Activated CD4-positive, alpha-beta T cell treated with anti-CD3 and anti-CD28 coated beads, Interleukin-2, amount 10 ng/mL, durations not matched to agents 24 days and 14 days (primary cell): ENCODE measurements at regions not wholly inside any gene's neighbourhood (a gene's known extent, or its start where the extent isn't known, plus 50 kb on each side); places are given as distances from the start of the nearest gene placed in this dataset.

Source experiments
- DNase-seq: peaks from one replicate; pipeline ENCODE4 v3.0.0; 2022
- H3K27ac Mint-ChIP-seq: one replicate; pipeline ENCODE4 v1.8.0; 2022; ENCODE audit warnings: mild to moderate bottlenecking, mixed read lengths
- H3K27me3 Mint-ChIP-seq: one replicate; pipeline ENCODE4 v1.8.0; 2022; ENCODE audit warnings: mixed read lengths
- H3K36me3 Mint-ChIP-seq: one replicate; pipeline ENCODE4 v1.8.0; 2022; ENCODE audit warnings: low read depth, mild to moderate bottlenecking, mixed read lengths
- H3K4me1 Mint-ChIP-seq: one replicate; pipeline ENCODE4 v1.8.0; 2021; ENCODE audit warnings: mixed read lengths
- H3K4me3 Mint-ChIP-seq: one replicate; pipeline ENCODE4 v1.8.0; 2022; ENCODE audit warnings: mild to moderate bottlenecking, moderate library complexity, mixed read lengths
- H3K9me3 Mint-ChIP-seq: one replicate; pipeline ENCODE4 v1.8.0; 2021; ENCODE audit warnings: mixed read lengths
- intact Hi-C: fragments of 100-400 bp; cut with micrococcal nuclease; formaldehyde crosslinking; loops from one replicate; pipeline ENCODE4 v1.15.1; 2023

DNA sequence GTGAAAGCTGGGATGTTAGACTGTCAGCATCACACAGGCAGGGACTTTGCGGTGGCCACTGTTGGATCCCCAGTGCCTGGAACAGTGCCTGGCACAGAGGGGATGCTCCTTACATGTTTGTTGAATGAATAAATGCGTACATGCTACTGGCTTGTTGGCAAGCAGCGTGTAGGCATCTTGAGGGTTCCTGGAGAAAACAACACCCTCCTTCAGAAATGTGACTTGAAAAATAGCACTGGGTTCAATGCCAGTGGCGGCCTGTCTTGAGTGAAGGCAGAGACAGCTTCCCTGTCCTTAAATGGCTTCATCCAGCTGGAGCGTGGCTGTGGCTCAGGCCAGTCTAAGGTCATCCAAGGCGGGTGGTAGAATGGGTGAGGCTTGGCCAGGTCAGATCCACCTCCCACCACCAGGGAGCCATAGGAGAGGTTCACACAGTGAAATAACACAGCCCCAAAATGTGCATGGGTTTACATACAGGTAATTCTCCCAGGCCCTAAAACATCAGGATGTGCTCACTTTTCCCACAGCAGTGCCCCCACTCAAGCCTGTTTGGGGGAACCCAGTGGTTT is 171.4 kb downstream of the PHETA1 start:
- Mint-ChIP-seq H3K4me1 (no peaks in the 10 kb centered on the region), H3K27ac (no peak overlapping the region), H3K27me3 (peaks cover 17% of the 10 kb centered on the region), H3K36me3 (no peaks in the 10 kb centered on the region), H3K4me3 (no peak overlapping the region), H3K9me3 (no peaks in the 10 kb centered on the region)
- intact Hi-C loops, result no loop called here
- DNase-seq, result no peak

DNA sequence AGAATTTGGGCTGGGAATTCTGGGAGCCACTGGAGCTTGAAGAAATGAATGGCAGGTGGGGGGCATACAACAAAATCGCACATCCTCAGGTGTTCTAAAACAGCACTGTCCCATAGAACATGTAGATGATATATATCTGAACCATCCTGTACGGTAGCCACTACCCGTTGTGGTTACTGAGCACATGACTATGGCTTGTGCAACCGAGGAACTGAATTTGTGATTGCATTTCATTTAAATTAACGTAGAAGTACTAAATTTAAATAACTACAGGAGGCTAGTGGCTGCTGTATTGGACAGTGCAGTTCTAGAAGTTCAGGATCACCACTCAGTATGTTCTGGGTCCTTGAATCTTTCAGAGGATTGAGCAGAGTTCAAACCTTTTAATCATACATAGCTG is 172.4 kb downstream of the PHETA1 start:
- peaks cover 15% of the 10 kb centered on the region for H3K27me3 Mint-ChIP-seq
- H3K9me3 Mint-ChIP-seq, result no peaks in the 10 kb centered on the region
- no peak overlapping the region for H3K27ac Mint-ChIP-seq
- intact Hi-C loops, result no loop called here
- H3K36me3 Mint-ChIP-seq, result no peaks in the 10 kb centered on the region
- no peak overlapping the region for H3K4me3 Mint-ChIP-seq
- no peak for DNase-seq
- H3K4me1 Mint-ChIP-seq, result no peaks in the 10 kb centered on the region

DNA sequence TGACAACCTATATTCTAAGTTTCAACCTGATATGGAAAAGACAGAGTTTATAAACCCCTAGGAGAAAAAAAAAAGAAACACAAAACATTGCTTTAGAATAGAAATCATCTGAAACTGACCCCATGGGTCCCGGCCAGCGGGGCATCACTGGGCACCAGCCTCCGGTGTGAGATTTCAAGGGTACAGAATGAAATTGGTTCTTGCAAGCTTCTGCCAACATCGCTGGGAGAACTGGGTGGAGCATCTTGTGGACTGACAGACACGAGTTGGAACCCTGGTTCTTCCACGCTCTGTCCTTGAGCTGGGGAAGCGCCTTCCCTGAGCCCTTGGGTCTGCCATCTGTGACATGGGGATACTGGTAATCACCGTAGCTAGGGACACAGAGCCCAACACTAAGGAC is 173.6 kb downstream of the PHETA1 start:
- intact Hi-C loops, result no loop called here
- no peaks in the 10 kb centered on the region for H3K9me3 Mint-ChIP-seq
- H3K4me1 Mint-ChIP-seq, result no peaks in the 10 kb centered on the region
- no peak overlapping the region for H3K27ac Mint-ChIP-seq
- H3K27me3 Mint-ChIP-seq, result peaks cover 8% of the 10 kb centered on the region
- no peak overlapping the region for H3K4me3 Mint-ChIP-seq
- H3K36me3 Mint-ChIP-seq, result no peaks in the 10 kb centered on the region
- no peak for DNase-seq

DNA sequence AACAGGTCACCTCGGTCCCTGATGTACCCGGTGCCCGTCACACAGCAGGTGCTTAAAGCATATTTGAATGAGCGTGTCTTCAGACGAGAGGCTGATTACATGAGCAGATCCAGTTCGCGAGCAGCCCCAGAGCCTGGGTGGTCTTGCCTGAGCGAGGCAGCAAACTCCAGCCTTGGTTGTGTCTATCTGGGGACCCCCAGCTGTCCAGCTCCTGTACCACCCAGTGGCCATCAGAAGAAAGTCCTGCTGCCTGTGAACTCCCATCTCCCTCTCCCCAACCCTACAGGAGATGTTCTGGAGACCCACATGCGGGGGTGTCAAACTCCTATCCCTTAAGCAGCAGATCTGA is 174.2 kb downstream of the PHETA1 start:
- Mint-ChIP-seq H3K27ac (no peak overlapping the region), H3K9me3 (no peaks in the 10 kb centered on the region), H3K36me3 (no peaks in the 10 kb centered on the region), H3K27me3 (peaks cover 8% of the 10 kb centered on the region), H3K4me1 (no peaks in the 10 kb centered on the region), H3K4me3 (no peak overlapping the region)
- no peak for DNase-seq
- intact Hi-C loops, result no loop called here

DNA sequence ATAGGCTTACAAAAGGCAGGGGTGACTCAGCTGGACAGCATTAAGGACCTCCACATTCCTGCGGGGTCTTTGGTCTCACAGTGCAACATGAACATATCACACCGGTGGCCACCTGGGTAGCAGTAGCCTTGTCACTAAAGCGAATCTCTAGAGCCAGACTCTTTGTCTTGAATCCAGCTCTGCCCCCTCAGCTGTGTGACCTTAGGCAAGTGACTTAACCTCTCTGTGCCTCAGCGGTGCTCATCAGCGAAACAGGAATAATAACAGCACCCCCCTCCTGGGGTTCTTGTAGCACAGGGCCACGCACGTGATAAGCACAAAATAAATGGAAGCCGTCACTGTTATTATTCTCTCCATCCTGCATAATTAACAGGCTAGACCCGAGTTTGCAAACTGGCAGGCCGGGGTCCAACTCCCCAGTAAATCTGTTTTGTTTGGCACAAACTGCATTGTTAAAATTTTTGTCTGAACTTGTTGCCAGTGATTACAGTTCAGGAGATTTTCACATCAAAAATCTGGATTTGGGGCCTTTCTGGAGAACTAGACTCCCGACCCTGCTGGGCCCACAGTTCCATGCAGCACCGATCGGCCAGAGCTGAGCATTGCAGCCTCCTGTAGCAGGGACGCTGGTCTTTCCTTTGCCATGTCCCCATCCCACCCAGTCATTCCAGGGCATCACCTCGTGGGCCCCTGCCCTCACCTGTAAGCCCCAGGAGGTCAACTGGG is 174.8 kb downstream of the PHETA1 start:
- H3K9me3 Mint-ChIP-seq, result no peaks in the 10 kb centered on the region
- H3K36me3 Mint-ChIP-seq, result no peaks in the 10 kb centered on the region
- intact Hi-C loops, result no loop called here
- H3K4me1 Mint-ChIP-seq, result no peaks in the 10 kb centered on the region
- no peak overlapping the region for H3K27ac Mint-ChIP-seq
- no peak for DNase-seq
- H3K27me3 Mint-ChIP-seq, result peaks cover 8% of the 10 kb centered on the region
- no peak overlapping the region for H3K4me3 Mint-ChIP-seq

DNA sequence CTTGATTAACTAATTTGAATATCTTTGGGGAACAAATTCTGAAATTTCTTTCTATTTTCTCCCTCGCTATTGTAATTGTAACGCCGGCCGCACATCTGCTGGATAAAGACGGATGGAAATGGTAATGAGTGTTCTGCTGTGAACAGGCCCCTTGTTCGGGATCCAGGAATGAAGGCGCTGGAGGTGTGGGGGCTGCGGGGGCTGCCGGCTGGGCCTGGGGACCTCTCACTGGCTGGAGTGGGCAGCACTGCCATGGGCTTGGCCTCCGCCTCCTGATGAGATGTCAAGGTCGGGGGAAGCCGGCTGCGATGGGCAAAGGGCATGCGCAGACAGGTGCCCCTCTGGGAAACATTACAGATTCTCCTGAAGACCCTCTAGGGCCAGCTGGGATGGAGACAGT is 175.4 kb downstream of the PHETA1 start:
- Mint-ChIP-seq H3K27ac (no peak overlapping the region), H3K9me3 (no peaks in the 10 kb centered on the region), H3K4me3 (no peak overlapping the region), H3K4me1 (no peaks in the 10 kb centered on the region), H3K36me3 (no peaks in the 10 kb centered on the region), H3K27me3 (peaks cover 8% of the 10 kb centered on the region)
- intact Hi-C loops, result no loop called here
- DNase-seq, result no peak

DNA sequence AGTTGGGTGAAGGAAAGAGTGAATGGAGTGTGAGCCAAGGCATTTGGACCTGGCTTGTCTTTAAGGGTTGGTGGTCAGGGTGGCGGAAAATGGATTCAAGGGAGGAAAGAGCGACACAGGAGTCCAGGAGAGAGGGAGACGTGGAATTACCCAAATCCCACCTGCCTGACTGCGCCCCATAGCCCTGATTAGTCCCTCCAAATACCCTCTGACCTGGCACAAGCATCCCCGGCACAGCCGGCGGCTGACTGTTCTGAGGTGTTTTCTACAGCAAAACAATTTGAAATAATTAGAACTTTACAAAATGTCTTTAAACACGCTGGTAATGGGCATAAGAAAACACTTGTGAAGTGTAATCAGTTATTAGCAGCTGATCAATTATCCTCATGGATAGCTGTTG is 175.8 kb downstream of the PHETA1 start:
- Mint-ChIP-seq H3K36me3 (no peaks in the 10 kb centered on the region), H3K9me3 (no peaks in the 10 kb centered on the region), H3K27me3 (peaks cover 8% of the 10 kb centered on the region), H3K27ac (no peak overlapping the region), H3K4me1 (no peaks in the 10 kb centered on the region), H3K4me3 (no peak overlapping the region)
- no peak for DNase-seq
- intact Hi-C loops, result no loop called here

DNA sequence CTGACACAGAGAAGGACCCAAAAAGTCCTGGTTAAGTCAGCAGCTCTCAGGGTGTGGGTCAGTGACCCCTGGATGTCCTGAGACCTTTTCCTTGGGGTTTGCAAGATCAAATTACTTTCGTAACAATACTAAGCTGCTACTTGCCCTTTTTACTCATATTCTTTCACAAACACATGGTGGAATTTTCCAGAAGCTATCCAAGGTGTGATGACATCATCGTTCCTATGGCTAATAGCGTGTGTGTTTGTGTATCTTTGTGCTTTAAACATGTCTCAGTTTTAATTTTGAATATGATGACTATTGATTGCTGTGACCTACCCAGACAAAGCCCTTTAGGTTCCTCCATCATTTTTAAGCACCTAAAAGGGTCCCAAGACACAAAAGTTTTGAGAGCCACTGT is 176.2 kb downstream of the PHETA1 start:
- DNase-seq, result no peak
- H3K27me3 Mint-ChIP-seq, result peaks cover 8% of the 10 kb centered on the region
- H3K27ac Mint-ChIP-seq, result no peak overlapping the region
- no peaks in the 10 kb centered on the region for H3K4me1 Mint-ChIP-seq
- intact Hi-C loops, result no loop called here
- no peak overlapping the region for H3K4me3 Mint-ChIP-seq
- H3K9me3 Mint-ChIP-seq, result no peaks in the 10 kb centered on the region
- H3K36me3 Mint-ChIP-seq, result no peaks in the 10 kb centered on the region

DNA sequence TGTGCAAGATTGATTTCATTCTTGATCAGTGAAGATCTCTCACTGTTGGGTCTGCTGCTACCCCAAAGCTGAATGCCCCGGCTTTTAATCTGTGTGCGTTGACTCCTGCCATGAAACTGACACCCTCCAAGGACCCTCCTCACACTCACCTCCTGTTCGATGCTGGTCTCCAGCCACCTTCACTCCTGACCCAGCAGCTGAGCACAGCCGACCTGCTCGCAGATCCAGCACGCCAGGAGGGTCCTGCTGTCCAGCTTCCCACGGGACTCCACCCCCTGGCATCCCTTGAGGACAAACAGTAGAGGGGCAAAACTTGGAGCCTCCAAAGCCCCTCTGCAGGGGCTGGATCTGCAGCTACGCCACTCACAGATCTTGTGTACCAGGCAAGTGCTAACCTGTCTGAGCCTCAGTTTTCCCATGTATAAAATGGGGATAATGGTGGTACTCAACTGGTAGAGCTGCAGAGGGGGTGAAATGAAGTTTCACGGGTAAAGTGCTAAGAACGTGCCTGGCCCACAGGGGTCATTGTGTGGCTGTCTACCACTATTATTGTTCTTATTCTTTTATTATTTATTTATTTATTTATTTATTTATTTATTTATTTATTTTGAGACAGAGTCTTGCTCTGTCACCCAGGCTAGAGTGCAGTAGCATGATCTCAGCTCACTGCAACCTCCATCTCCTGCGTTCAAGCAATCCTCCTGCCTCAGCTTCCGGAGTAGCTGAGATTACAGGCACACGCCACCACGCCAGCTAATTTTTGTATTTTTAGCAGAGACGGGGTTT is 178.0 kb downstream of the PHETA1 start:
- H3K27ac Mint-ChIP-seq, result no peak overlapping the region
- H3K36me3 Mint-ChIP-seq, result no peaks in the 10 kb centered on the region
- no peak for DNase-seq
- intact Hi-C loops, result no loop called here
- H3K9me3 Mint-ChIP-seq, result no peaks in the 10 kb centered on the region
- H3K4me1 Mint-ChIP-seq, result no peaks in the 10 kb centered on the region
- H3K27me3 Mint-ChIP-seq, result peaks cover 2% of the 10 kb centered on the region
- no peak overlapping the region for H3K4me3 Mint-ChIP-seq

DNA sequence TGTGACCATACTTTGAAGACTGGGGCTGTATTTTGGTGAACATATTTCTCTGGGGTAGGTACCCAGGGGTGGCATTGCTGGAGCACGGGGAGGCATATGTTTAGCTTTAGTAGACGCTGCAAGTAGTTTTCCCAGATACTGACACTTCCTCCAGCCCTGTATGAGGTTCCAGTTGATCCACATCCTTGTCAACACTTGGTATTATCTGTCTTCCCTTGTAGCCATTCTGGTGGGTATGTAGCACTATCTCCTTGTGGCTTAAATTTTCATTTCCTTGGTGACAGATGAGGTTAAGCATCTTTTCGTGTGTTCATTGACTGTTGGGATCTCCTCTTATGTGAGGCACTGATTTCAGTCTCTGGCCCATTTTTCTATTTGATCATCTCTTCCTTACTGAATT is 179.1 kb downstream of the PHETA1 start:
- no peaks in the 10 kb centered on the region for H3K9me3 Mint-ChIP-seq
- no peaks in the 10 kb centered on the region for H3K4me1 Mint-ChIP-seq
- H3K27ac Mint-ChIP-seq, result no peak overlapping the region
- H3K4me3 Mint-ChIP-seq, result no peak overlapping the region
- no peaks in the 10 kb centered on the region for H3K27me3 Mint-ChIP-seq
- DNase-seq, result no peak
- no peaks in the 10 kb centered on the region for H3K36me3 Mint-ChIP-seq
- intact Hi-C loops, result no loop called here

DNA sequence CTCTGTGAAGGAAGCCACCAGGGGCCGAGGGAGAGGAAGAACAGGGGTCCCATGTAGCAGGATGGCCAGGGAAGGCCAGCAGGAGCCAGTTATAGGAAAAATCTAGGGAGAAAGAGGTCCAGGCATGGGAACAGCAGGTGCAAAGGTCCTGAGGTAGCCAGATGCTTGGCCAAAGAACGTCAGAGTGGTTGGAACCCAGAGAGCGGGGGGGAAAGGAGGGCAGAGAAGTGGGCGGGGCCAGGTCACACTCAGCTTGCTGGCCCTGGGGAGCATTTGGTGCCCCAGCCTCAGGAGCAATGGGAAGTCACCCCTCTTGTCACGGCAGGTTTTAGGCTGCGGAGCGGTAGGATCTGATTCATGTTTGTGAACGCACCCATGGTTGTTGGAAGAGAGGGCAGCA is 180.5 kb downstream of the PHETA1 start:
- intact Hi-C loops, result no loop called here
- no peak for DNase-seq
- no peaks in the 10 kb centered on the region for H3K4me1 Mint-ChIP-seq
- H3K27me3 Mint-ChIP-seq, result no peaks in the 10 kb centered on the region
- H3K27ac Mint-ChIP-seq, result no peak overlapping the region
- no peaks in the 10 kb centered on the region for H3K9me3 Mint-ChIP-seq
- H3K36me3 Mint-ChIP-seq, result no peaks in the 10 kb centered on the region
- H3K4me3 Mint-ChIP-seq, result no peak overlapping the region

DNA sequence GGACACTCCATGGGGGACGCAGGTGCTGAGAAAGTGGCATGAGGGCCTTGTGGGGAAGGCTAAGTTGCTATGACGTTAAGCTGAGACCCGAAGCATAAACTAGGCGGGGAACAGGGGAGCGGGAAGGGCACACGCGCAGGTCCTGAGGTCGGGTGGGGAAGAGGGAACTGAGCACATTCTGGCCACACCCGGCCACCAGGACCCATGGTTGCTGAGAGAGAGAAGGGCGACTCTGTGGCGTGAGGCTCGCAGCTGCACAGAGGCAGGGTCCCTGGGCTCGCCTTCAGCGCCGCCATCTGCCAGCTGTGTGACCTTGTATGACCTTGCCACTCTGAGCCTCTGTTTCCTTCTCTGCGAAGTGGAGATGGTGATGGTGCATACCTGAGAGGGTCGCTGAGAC is 182.5 kb downstream of the PHETA1 start:
- Mint-ChIP-seq H3K4me1 (no peaks in the 10 kb centered on the region), H3K9me3 (no peaks in the 10 kb centered on the region), H3K27ac (no peak overlapping the region), H3K27me3 (peaks cover 7% of the 10 kb centered on the region), H3K36me3 (no peaks in the 10 kb centered on the region), H3K4me3 (no peak overlapping the region)
- DNase-seq, result no peak
- intact Hi-C loops, result no loop called here

DNA sequence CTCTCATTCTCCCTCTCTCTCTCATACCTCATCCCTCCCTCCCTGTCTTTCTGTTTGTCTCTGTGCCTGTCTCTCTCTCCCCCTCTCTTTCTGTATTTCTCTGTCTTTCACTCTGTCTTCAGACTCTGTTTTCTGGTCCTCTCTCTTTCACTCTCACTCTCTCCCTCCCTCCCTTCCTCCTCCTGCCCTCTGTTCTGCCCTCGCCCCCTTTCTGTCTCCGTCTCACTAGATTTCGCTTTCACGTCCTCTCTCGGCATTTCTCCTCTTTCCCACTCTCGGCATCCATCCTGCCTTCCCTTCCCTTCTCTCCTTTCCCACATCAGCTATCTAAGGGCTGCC is 183.0 kb downstream of the PHETA1 start:
- intact Hi-C loops, result no loop called here
- no peak overlapping the region for H3K27ac Mint-ChIP-seq
- H3K36me3 Mint-ChIP-seq, result no peaks in the 10 kb centered on the region
- no peaks in the 10 kb centered on the region for H3K4me1 Mint-ChIP-seq
- H3K27me3 Mint-ChIP-seq, result peaks cover 10% of the 10 kb centered on the region
- no peaks in the 10 kb centered on the region for H3K9me3 Mint-ChIP-seq
- no peak for DNase-seq
- no peak overlapping the region for H3K4me3 Mint-ChIP-seq

DNA sequence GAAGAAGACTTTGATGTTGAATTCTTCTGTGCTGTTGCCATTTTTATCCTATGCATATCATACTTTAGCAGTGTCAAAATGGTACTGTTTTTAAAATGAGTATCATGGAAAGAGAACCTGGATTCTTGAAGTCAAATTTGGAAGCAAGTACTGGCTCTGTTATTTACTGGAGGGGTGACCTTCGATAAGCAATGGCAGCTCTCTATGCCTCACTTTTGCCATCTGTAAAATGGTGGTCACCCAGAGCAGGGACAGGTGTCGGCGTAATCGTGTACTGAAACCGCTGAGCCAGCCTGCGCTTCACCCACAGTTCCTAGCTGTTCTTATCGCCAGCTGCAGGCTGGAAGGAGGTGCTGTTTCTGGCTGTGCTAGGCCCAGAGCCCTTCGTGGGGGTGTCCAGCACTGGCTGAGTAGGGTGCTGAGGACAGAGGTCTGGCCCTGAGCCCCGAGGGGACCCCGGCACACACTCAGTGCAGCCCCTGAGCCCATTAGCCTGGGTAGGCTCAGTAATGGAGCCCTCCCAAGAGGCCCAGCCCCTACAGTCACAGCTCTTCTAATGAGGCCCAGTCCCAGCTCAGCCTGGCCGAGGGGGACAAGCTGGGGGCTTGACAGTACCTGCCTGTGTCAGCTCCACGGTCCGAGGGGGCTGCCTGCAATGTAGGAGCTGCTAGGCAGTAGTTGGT is 183.5 kb downstream of the PHETA1 start:
- DNase-seq, result no peak
- no peaks in the 10 kb centered on the region for H3K4me1 Mint-ChIP-seq
- peaks cover 14% of the 10 kb centered on the region for H3K27me3 Mint-ChIP-seq
- intact Hi-C loops, result no loop called here
- no peaks in the 10 kb centered on the region for H3K9me3 Mint-ChIP-seq
- H3K27ac Mint-ChIP-seq, result no peak overlapping the region
- no peak overlapping the region for H3K4me3 Mint-ChIP-seq
- no peaks in the 10 kb centered on the region for H3K36me3 Mint-ChIP-seq
